Breast epithelium (tissue), 4 donors: ENCODE measurements at regions not wholly inside any gene's neighbourhood (a gene's known extent, or its start where the extent isn't known, plus 50 kb on each side); places are given as distances from the start of the nearest gene placed in this dataset.

Experiments used
- DNase-seq, 2 donors: peaks; one replicate each; pipeline ENCODE4 v3.0.0-alpha.2; 2019; ENCODE audit warnings: low spot score in 2 of 2
- H3K27ac ChIP-seq, 2 donors: fragments of 200-600 bp; sonication (generic) in 1 of 2; one replicate each; pipeline ENCODE4 v1.5.1; 2016 to 2019; ENCODE audit warnings: mild to moderate bottlenecking in 1 of 2
- H3K27me3 ChIP-seq, 2 donors: fragments of 200-600 bp; sonication (generic) in 1 of 2; one replicate each; pipeline versions ENCODE4 v1.5.1 to v1.6.0; 2017 to 2019; ENCODE audit warnings: control low read depth in 1 of 2, mild to moderate bottlenecking in 1 of 2
- H3K36me3 ChIP-seq: fragments of 200-600 bp; one replicate; pipeline ENCODE4 v1.5.1; 2019
- H3K4me1 ChIP-seq, 2 donors: fragments of 200-600 bp; sonication (generic); one replicate each; pipeline ENCODE4 v1.5.1; 2016 to 2019; ENCODE audit warnings: control low read depth in 1 of 2
- H3K4me3 ChIP-seq, 3 donors: fragments of 200-600 bp; sonication (generic); 1 replicate in 2 of 3; 2 replicates in 1 of 3; pipeline ENCODE4 v1.5.1; 2016 to 2019; ENCODE audit warnings: mild to moderate bottlenecking in 3 of 3, moderate library complexity in 2 of 3
- H3K9me3 ChIP-seq, 2 donors: fragments of 200-600 bp; sonication (generic) in 1 of 2; one replicate each; pipeline ENCODE4 v1.5.1; 2016 to 2019; ENCODE audit warnings: control low read depth in 1 of 2
- CTCF ChIP-seq, 3 donors: fragments of 450-650 bp; IDR thresholded peaks; one replicate each; pipeline ENCODE4 v1.5.1; 2016 to 2017; ENCODE audit warnings: antibody characterized with exemption in 3 of 3, mild to moderate bottlenecking in 3 of 3, moderate library complexity in 3 of 3
- POLR2A ChIP-seq: fragments of 450-650 bp; IDR thresholded peaks from one replicate; pipeline ENCODE4 v1.6.1; 2016; ENCODE audit warnings: antibody characterized with exemption, mild to moderate bottlenecking, moderate library complexity
- POLR2AphosphoS5 ChIP-seq, 3 donors: sonication (generic); formaldehyde crosslinking; IDR thresholded peaks; one replicate each; pipeline ENCODE4 v1.6.1; 2017; ENCODE audit warnings: antibody characterized with exemption in 3 of 3
- intact Hi-C: fragments of 100-400 bp; cut with DNase I; formaldehyde crosslinking; loops from one replicate; pipeline ENCODE4 v1.15.1; 2023; ENCODE audit warnings: low total_unique reads

GRCh38 chr4:117941611-117942010, 92.7 kb upstream of the NDST3 start:
- TF ChIP-seq POLR2A (no peak), POLR2AphosphoS5 (IDR thresholded peaks at IDR 0.05) (no peak), CTCF (IDR thresholded peaks at IDR 0.05) (no peak)
- Histone ChIP-seq H3K4me1 (no peaks in the 10 kb centered on the region), H3K27ac (no peak overlapping the region), H3K27me3 (no peaks in the 10 kb centered on the region), H3K9me3 (peaks cover 4 to 19% of the 10 kb centered on the region in 2 donors), H3K4me3 (no peak overlapping the region), H3K36me3 (no peaks in the 10 kb centered on the region)
- DNase-seq: no peak
- intact Hi-C loops: no loop called here

GRCh38 chr4:117949621-117950020, 84.7 kb upstream of the NDST3 start:
- no peak for TF ChIP-seq POLR2AphosphoS5 (IDR thresholded peaks at IDR 0.05)
- TF ChIP-seq POLR2A: no peak
- no peak for TF ChIP-seq CTCF (IDR thresholded peaks at IDR 0.05)
- no peaks in the 10 kb centered on the region for H3K4me1 ChIP-seq
- no peaks in the 10 kb centered on the region for H3K36me3 ChIP-seq
- no peak overlapping the region for H3K27ac ChIP-seq
- no peaks in the 10 kb centered on the region for H3K9me3 ChIP-seq
- DNase-seq: no peak
- H3K4me3 ChIP-seq: no peak overlapping the region
- H3K27me3 ChIP-seq: no peaks in the 10 kb centered on the region
- intact Hi-C loops: no loop called here

- Histone ChIP-seq H3K27me3 (no peaks in the 10 kb centered on the region), H3K4me1 (no peaks in the 10 kb centered on the region), H3K9me3 (no peaks in the 10 kb centered on the region), H3K27ac (no peak overlapping the region), H3K4me3 (no peak overlapping the region), H3K36me3 (no peaks in the 10 kb centered on the region)
- DNase-seq: no peak
- intact Hi-C loops: no loop called here
- no peak for TF ChIP-seq POLR2A
Measured at GRCh38 chr4:117957571-117957970, 76.7 kb upstream of the NDST3 start.

- no peak for DNase-seq
- H3K4me1 ChIP-seq: no peaks in the 10 kb centered on the region
- no peaks in the 10 kb centered on the region for H3K27me3 ChIP-seq
- H3K4me3 ChIP-seq: no peak overlapping the region
- no peak overlapping the region for H3K27ac ChIP-seq
- intact Hi-C loops: no loop called here
- TF ChIP-seq POLR2A (no peak), POLR2AphosphoS5 (IDR thresholded peaks at IDR 0.05) (no peak), CTCF (IDR thresholded peaks at IDR 0.05) (no peak)
- H3K36me3 ChIP-seq: no peaks in the 10 kb centered on the region
- no peaks in the 10 kb centered on the region for H3K9me3 ChIP-seq
Measured at GRCh38 chr4:117965622-117966021, 68.7 kb upstream of the NDST3 start.

GRCh38 chr4:117968606-117969005, 65.7 kb upstream of the NDST3 start:
- intact Hi-C loops: no loop called here
- Histone ChIP-seq H3K27me3 (no peaks in the 10 kb centered on the region), H3K4me3 (no peak overlapping the region)

More at GRCh38 chr4:117968606-117969005, 65.7 kb upstream of the NDST3 start:
- TF ChIP-seq CTCF (IDR thresholded peaks at IDR 0.05): no peak
- TF ChIP-seq POLR2A: no peak
- TF ChIP-seq POLR2AphosphoS5 (IDR thresholded peaks at IDR 0.05): no peak
- no peak overlapping the region for H3K27ac ChIP-seq
- H3K36me3 ChIP-seq: no peaks in the 10 kb centered on the region
- no peaks in the 10 kb centered on the region for H3K4me1 ChIP-seq
- DNase-seq: no peak
- H3K9me3 ChIP-seq: no peaks in the 10 kb centered on the region
